HUES64 (cell line): ENCODE measurements at regions not wholly inside any gene's neighbourhood (a gene's known extent, or its start where the extent isn't known, plus 50 kb on each side); places are given as distances from the start of the nearest gene placed in this dataset.

Source experiments
- H3K27ac ChIP-seq: 2 replicates; pipeline ENCODE4 v1.7.0; 2013; ENCODE audit warnings: low read depth, low read length, inconsistent platforms
- H3K27me3 ChIP-seq: 2 replicates; pipeline ENCODE4 v1.6.1; 2013; ENCODE audit warnings: mild to moderate bottlenecking, low read length; ENCODE audit not compliant: insufficient read depth
- H3K36me3 ChIP-seq: 2 replicates; pipeline ENCODE4 v1.6.1; 2013; ENCODE audit warnings: mild to moderate bottlenecking, low read length; ENCODE audit not compliant: insufficient read depth
- H3K4me1 ChIP-seq: 2 replicates; pipeline ENCODE4 v1.6.1; 2013; ENCODE audit warnings: mild to moderate bottlenecking, low read length, moderate library complexity; ENCODE audit not compliant: insufficient read depth
- H3K4me3 ChIP-seq: 2 replicates; pipeline ENCODE4 v1.5.1; 2013; ENCODE audit warnings: mild to moderate bottlenecking, low read length, moderate library complexity
- H3K9ac ChIP-seq: 2 replicates; pipeline ENCODE4 v1.6.1; 2013; ENCODE audit warnings: mild to moderate bottlenecking, low read depth, low read length
- H3K9me3 ChIP-seq: 2 replicates; pipeline ENCODE4 v1.6.1; 2013; ENCODE audit warnings: low read depth, low read length; ENCODE audit not compliant: insufficient read depth
- WGBS: fragments of 150-250, 120-280 bp; methylation state at CpG from one replicate; pipeline ENCODE4 v1.1.7; 2013; ENCODE audit warnings: missing lambda C conversion rate; 5-methylcytosine and 5-hydroxymethylcytosine counted together

DNA sequence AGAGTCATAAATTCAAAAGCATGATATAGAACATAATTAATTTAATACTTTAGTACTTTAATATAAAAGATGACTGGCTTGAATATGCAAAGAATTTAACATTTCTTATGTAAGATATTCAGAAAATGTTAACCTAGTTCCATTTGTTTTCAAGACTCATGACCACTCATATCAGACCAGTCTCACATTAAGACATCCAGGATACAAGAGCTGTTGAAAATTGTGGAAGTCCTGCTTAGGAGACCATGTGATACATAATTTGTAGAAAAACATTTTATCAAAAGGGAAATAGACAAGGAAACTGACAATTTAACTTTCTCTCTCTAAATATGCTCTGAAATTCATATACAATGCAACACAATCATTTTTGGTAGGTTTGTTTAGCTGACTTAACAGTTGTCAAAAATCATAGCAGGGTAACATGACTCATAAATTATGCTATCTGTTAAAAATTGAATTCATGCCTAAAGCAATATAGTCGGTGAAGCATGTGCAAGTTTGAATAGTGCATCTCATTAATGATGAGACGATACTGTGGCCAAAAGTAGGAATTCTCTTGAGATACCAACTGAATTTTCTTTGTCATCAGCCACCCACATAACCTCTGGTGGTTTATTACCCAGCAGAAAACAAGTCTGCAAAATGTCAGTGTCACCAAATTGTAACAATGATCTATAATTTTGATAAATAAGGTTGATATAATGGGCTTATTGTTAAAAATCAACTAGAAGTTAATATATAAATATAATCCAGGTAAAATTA is 211.4 kb downstream of the GASK1B start:
- 98% methylated on average over 2 of the region's 2 CpGs for WGBS
- Histone ChIP-seq H3K27me3 (no peaks in the 10 kb centered on the region), H3K9ac (no peak overlapping the region), H3K4me3 (no peak overlapping the region), H3K27ac (no peak overlapping the region), H3K36me3 (no peaks in the 10 kb centered on the region), H3K4me1 (no peaks in the 10 kb centered on the region), H3K9me3 (no peaks in the 10 kb centered on the region)

GRCh38 chr4:157957905-157958304 is 214.9 kb downstream of the GASK1B start:
- no peaks in the 10 kb centered on the region for H3K9me3 ChIP-seq
- no peak overlapping the region for H3K27ac ChIP-seq
- H3K4me1 ChIP-seq, result no peaks in the 10 kb centered on the region
- H3K4me3 ChIP-seq, result no peak overlapping the region
- no CpG with 5 or more reads among the region's 1 CpG for WGBS
- H3K9ac ChIP-seq, result no peak overlapping the region
- no peaks in the 10 kb centered on the region for H3K27me3 ChIP-seq
- H3K36me3 ChIP-seq, result no peaks in the 10 kb centered on the region

- H3K4me3 ChIP-seq, result no peak overlapping the region
- H3K36me3 ChIP-seq, result no peaks in the 10 kb centered on the region
- no peaks in the 10 kb centered on the region for H3K9me3 ChIP-seq
- no peak overlapping the region for H3K9ac ChIP-seq
- 42% methylated on average over 2 of the region's 3 CpGs for WGBS
- H3K27me3 ChIP-seq, result no peaks in the 10 kb centered on the region
- H3K4me1 ChIP-seq, result no peaks in the 10 kb centered on the region
- H3K27ac ChIP-seq, result no peak overlapping the region
These were observed 230.8 kb downstream of the GASK1B start for GRCh38 chr4:157942017-157942416.

DNA sequence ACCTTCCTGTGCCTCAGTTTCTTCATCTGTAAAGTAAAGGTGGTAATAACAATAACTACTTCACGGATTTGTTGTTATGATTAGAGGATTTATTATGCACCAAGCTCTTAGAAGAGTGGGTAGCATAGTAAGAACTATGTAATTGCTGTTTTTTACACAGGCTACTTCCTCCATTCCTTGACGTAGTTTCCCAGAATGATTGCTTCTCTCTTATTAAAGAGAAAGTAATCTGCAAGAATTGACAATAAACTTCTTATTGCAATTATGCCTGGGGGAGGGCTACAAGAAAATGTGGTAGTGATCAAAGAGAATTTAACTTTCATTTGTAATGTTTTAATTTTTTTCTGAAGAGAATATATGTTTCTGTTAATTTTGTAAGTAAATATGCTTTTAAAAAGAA is 238.7 kb downstream of the GASK1B start:
- Histone ChIP-seq H3K4me3 (no peak overlapping the region), H3K36me3 (no peaks in the 10 kb centered on the region), H3K27ac (no peak overlapping the region), H3K4me1 (no peaks in the 10 kb centered on the region), H3K9ac (no peak overlapping the region), H3K9me3 (no peaks in the 10 kb centered on the region), H3K27me3 (no peaks in the 10 kb centered on the region)
- 88% methylated on average over 1 of the region's 2 CpGs for WGBS

DNA sequence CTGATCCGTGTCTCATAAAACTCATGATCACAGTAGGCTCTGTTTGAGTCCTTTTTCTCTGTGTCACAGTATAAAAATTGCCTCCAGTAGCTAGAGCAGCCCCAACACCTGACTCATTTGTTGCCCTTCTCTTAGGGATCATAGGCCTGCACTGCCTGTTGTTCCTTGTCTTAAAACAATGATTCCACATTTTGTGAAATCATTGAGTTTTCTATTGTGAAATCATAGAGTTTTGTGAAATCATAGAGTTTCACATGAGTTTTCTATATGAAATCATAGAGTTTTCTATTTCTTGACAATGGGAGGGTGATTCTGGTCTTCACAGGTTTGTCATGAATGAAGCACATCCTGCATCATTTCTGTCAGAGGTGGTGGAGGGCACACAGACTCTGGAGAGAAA is 239.9 kb downstream of the GASK1B start:
- WGBS, result 90% methylated on average over 1 of the region's 1 CpG
- H3K36me3 ChIP-seq, result no peaks in the 10 kb centered on the region

GRCh38 chr4:157929486-157929885 is 243.3 kb downstream of the GASK1B start:
- 100% methylated on average over 1 of the region's 1 CpG for WGBS
- H3K4me1 ChIP-seq, result no peaks in the 10 kb centered on the region
- no peak overlapping the region for H3K9ac ChIP-seq

More for the DNA sequence above, 239.9 kb downstream of the GASK1B start:
- Histone ChIP-seq H3K27ac (no peak overlapping the region), H3K9ac (no peak overlapping the region), H3K27me3 (no peaks in the 10 kb centered on the region), H3K4me3 (no peak overlapping the region), H3K9me3 (0 out of 2 replicates have a peak, but pooled peaks cover 3% of the 10 kb centered on the region), H3K4me1 (no peaks in the 10 kb centered on the region)

GRCh38 chr4:157918036-157918832 is 254.6 kb downstream of the GASK1B start:
- Histone ChIP-seq H3K36me3 (no peaks in the 10 kb centered on the region), H3K27ac (no peak overlapping the region), H3K4me1 (no peaks in the 10 kb centered on the region), H3K9ac (no peak overlapping the region), H3K27me3 (no peaks in the 10 kb centered on the region), H3K4me3 (no peak overlapping the region), H3K9me3 (no peaks in the 10 kb centered on the region)
- 71% methylated on average over 1 of the region's 2 CpGs for WGBS

More at GRCh38 chr4:157929486-157929885, 243.3 kb downstream of the GASK1B start:
- no peak overlapping the region for H3K27ac ChIP-seq
- H3K9me3 ChIP-seq, result peaks cover 6% of the 10 kb centered on the region; the same call in 1 of the 2 replicates
- H3K36me3 ChIP-seq, result no peaks in the 10 kb centered on the region
- H3K27me3 ChIP-seq, result no peaks in the 10 kb centered on the region
- H3K4me3 ChIP-seq, result no peak overlapping the region

GRCh38 chr4:157912212-157912611 is 260.6 kb downstream of the GASK1B start:
- Histone ChIP-seq H3K9me3 (no peaks in the 10 kb centered on the region), H3K4me1 (no peaks in the 10 kb centered on the region), H3K27me3 (no peaks in the 10 kb centered on the region), H3K9ac (no peak overlapping the region), H3K36me3 (no peaks in the 10 kb centered on the region), H3K27ac (no peak overlapping the region), H3K4me3 (no peak overlapping the region)
- WGBS, result 91% methylated on average over 3 of the region's 3 CpGs

- Histone ChIP-seq H3K36me3 (no peaks in the 10 kb centered on the region), H3K4me1 (no peaks in the 10 kb centered on the region), H3K4me3 (no peak overlapping the region), H3K27ac (no peak overlapping the region), H3K9ac (no peak overlapping the region), H3K27me3 (no peaks in the 10 kb centered on the region), H3K9me3 (no peaks in the 10 kb centered on the region)
- WGBS, result no CpG with 5 or more reads among the region's 1 CpG
These were observed 261.2 kb downstream of the GASK1B start for GRCh38 chr4:157911662-157912061.

DNA sequence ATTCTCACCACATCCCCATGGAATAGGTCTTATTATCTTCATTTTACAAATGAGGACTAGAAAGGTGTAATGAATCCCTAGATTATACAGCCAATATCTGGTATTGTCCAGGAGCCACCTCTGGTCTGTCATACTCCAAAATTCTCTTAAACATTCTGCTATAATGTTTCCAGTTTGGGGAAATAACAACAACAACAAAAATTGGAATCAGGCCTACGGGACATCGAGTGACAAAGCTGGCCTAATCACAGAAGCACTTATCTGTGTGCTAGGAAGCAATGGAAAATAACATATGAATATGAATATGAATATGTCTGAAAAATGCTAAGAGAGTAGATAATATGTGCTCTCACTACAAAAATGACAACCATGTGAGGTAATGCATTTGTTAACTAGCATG is 264.1 kb downstream of the GASK1B start:
- no peaks in the 10 kb centered on the region for H3K36me3 ChIP-seq

DNA sequence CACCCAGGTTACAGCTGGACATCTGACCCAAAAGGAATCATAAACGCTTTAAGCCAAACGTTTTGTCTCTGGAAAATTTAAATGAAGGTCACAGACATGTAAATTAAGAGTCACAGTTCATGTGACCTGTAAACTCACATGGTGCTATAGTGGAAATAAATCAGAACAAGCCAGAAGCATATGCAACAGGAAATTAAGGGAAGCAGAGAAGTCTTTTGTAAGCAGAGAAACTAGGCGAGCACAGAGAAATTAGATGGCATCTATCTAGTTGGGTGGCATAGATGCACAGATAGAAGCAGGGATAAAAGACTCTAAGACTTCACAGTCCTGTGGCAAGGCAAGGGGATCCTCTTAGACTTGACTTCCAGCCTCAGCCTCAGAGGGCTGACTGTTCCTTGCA is 264.8 kb downstream of the GASK1B start:
- H3K4me1 ChIP-seq, result no peaks in the 10 kb centered on the region
- no peaks in the 10 kb centered on the region for H3K9me3 ChIP-seq
- no peak overlapping the region for H3K27ac ChIP-seq
- WGBS, result 79% methylated on average over 3 of the region's 3 CpGs
- no peaks in the 10 kb centered on the region for H3K27me3 ChIP-seq
- H3K36me3 ChIP-seq, result no peaks in the 10 kb centered on the region
- H3K4me3 ChIP-seq, result no peak overlapping the region
- H3K9ac ChIP-seq, result no peak overlapping the region

More for the DNA sequence above, 264.1 kb downstream of the GASK1B start:
- Histone ChIP-seq H3K4me1 (no peaks in the 10 kb centered on the region), H3K4me3 (no peak overlapping the region), H3K27ac (no peak overlapping the region), H3K27me3 (no peaks in the 10 kb centered on the region), H3K9ac (no peak overlapping the region), H3K9me3 (no peaks in the 10 kb centered on the region)
- 96% methylated on average over 2 of the region's 2 CpGs for WGBS
